ENCODE measurements at regions not wholly inside any gene's neighbourhood (a gene's known extent, or its start where the extent isn't known, plus 50 kb on each side); places are given as distances from the start of the nearest gene placed in this dataset.

DNA sequence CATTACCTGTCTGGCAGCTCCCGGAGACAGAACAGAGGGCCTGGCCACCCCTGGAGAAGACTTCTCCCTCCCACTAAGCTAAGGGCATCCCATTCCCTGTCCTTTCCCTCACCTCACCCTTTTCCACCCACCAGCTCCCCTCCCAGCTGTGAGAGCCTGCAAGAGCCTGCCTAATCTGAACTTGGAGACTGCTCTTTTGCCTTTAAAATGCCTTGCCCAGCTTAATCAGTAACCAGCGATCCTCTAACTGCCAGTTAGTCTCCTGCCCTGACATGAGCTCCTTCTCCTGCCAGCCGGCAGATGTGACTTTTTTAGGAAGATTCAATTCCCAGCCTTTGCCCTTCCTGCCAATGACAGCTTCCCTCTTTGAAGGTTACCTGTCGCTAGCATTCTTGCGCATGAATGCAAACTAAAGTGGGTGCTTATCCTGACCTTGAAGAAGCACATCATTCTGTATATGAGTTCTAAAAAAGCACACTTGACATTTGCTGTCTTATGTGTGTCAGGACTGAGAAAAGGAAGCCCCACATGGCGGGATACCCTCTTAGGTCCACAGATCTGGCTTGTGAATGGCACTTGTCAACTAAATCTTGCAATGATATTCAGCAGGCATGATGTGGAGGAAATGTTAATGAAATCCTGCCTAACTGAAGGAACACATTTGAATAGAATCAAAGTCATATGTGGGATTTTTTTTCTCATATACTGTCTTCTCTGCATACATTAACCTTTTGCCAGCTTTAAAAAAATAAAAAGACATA lies 411.2 kb upstream of the SLC30A5 start:
- Histone ChIP-seq H3K4me1 (ENCODE audit: control insufficient read depth, low read length) (no peaks in the 10 kb centered on the region), H3K9me3 (ENCODE audit: control insufficient read depth, insufficient read depth, low read length) (no peaks in the 10 kb centered on the region), H3K27me3 (ENCODE audit: control insufficient read depth, low read length) (no peaks in the 10 kb centered on the region), H4K20me1 (ENCODE audit: control insufficient read depth, insufficient read depth, low read depth, low read length) (no peaks in the 10 kb centered on the region), H3K27ac (ENCODE audit: low read depth, low read length) (no peak overlapping the region), H3K4me3 (ENCODE audit: low read length) (no peak overlapping the region), H3K4me2 (ENCODE audit: low read length) (no peak overlapping the region), H3K36me3 (ENCODE audit: control insufficient read depth, low read length) (no peaks in the 10 kb centered on the region), H3K9me2 (replicated peaks; ENCODE audit: control insufficient read depth, low read length) (no peaks in the 10 kb centered on the region), H3K79me2 (ENCODE audit: control insufficient read depth, low read length) (no peaks in the 10 kb centered on the region), H3F3A (ENCODE audit: control insufficient read depth, insufficient read depth) (no peaks in the 10 kb centered on the region)
- TF ChIP-seq EZH2phosphoT487 (IDR thresholded peaks at IDR 0.05; ENCODE audit: borderline replicate concordance, low read length) (no peak), CTCF (IDR thresholded peaks at IDR 0.05; ENCODE audit: low read depth, low read length, poor library complexity, severe bottlenecking) (no peak)

DNA sequence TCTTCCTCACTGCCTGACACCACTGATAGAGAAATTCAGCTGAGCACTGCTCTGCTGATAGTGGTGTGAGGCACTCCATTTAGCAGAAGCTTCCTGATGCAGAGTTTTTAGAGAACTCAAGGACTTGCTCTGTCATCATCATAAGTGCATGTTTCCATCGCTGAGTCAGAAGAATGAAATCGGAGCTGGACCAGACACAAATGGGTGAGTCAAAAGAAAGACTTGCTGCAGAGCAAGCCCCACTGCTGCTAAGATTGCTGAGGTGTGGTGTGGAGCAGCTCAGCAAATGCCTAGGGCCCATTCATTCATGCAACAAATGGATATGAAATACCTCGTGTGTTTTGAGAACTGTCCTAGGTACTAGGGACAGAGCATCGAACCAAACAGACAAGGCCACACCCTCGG lies 410.2 kb upstream of the SLC30A5 start:
- no peaks in the 10 kb centered on the region for H3F3A ChIP-seq (ENCODE audit: control insufficient read depth, insufficient read depth)
- no peak overlapping the region for H3K4me2 ChIP-seq (ENCODE audit: low read length)
- H3K27ac ChIP-seq (ENCODE audit: low read depth, low read length) = no peak overlapping the region
- H3K27me3 ChIP-seq (ENCODE audit: control insufficient read depth, low read length) = no peaks in the 10 kb centered on the region
- no peaks in the 10 kb centered on the region for H3K4me1 ChIP-seq (ENCODE audit: control insufficient read depth, low read length)
- H3K9me3 ChIP-seq (ENCODE audit: control insufficient read depth, insufficient read depth, low read length) = no peaks in the 10 kb centered on the region
- TF ChIP-seq CTCF (IDR thresholded peaks at IDR 0.05; ENCODE audit: low read depth, low read length, poor library complexity, severe bottlenecking) (no peak), EZH2phosphoT487 (IDR thresholded peaks at IDR 0.05; ENCODE audit: borderline replicate concordance, low read length) (no peak)
- H3K36me3 ChIP-seq (ENCODE audit: control insufficient read depth, low read length) = no peaks in the 10 kb centered on the region
- no peak overlapping the region for H3K4me3 ChIP-seq (ENCODE audit: low read length)
- H3K9me2 ChIP-seq (replicated peaks; ENCODE audit: control insufficient read depth, low read length) = no peaks in the 10 kb centered on the region
- H3K79me2 ChIP-seq (ENCODE audit: control insufficient read depth, low read length) = no peaks in the 10 kb centered on the region
- H4K20me1 ChIP-seq (ENCODE audit: control insufficient read depth, insufficient read depth, low read depth, low read length) = no peaks in the 10 kb centered on the region

DNA sequence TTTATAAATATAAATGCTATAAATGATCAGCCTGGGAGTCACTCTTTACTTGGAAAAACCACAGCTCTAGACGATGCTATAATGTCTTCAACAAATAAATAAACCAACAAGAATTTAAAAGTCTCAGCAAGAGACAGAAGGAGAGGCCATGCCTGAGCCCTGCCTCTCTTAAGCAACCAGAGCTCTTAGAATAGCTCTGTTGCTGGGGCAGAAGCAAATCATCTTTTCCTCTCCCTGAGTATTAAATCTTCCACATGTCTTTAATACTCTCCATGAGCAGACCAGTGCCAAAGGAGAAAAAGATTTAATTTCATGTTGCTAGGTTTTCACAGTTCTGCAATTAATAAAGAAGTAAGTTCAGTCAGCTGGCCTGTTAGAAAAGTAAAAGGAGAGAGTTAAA lies 408.0 kb upstream of the SLC30A5 start:
- no peaks in the 10 kb centered on the region for H3K79me2 ChIP-seq (ENCODE audit: control insufficient read depth, low read length)
- no peaks in the 10 kb centered on the region for H3K9me3 ChIP-seq (ENCODE audit: control insufficient read depth, insufficient read depth, low read length)
- H3K27me3 ChIP-seq (ENCODE audit: control insufficient read depth, low read length) = no peaks in the 10 kb centered on the region
- no peaks in the 10 kb centered on the region for H3K4me1 ChIP-seq (ENCODE audit: control insufficient read depth, low read length)
- no peaks in the 10 kb centered on the region for H3K36me3 ChIP-seq (ENCODE audit: control insufficient read depth, low read length)
- H3F3A ChIP-seq (ENCODE audit: control insufficient read depth, insufficient read depth) = no peaks in the 10 kb centered on the region
- H3K9me2 ChIP-seq (replicated peaks; ENCODE audit: control insufficient read depth, low read length) = no peaks in the 10 kb centered on the region
- no peak overlapping the region for H3K4me2 ChIP-seq (ENCODE audit: low read length)
- no peak overlapping the region for H3K27ac ChIP-seq (ENCODE audit: low read depth, low read length)
- no peak overlapping the region for H3K4me3 ChIP-seq (ENCODE audit: low read length)
- H4K20me1 ChIP-seq (ENCODE audit: control insufficient read depth, insufficient read depth, low read depth, low read length) = no peaks in the 10 kb centered on the region
- TF ChIP-seq EZH2phosphoT487 (IDR thresholded peaks at IDR 0.05; ENCODE audit: borderline replicate concordance, low read length) (no peak), CTCF (IDR thresholded peaks at IDR 0.05; ENCODE audit: low read depth, low read length, poor library complexity, severe bottlenecking) (no peak)

Data from DOHH2 (cell line).